ENCODE measurements at regions not wholly inside any gene's neighbourhood (a gene's known extent, or its start where the extent isn't known, plus 50 kb on each side); places are given as distances from the start of the nearest gene placed in this dataset.

DNA sequence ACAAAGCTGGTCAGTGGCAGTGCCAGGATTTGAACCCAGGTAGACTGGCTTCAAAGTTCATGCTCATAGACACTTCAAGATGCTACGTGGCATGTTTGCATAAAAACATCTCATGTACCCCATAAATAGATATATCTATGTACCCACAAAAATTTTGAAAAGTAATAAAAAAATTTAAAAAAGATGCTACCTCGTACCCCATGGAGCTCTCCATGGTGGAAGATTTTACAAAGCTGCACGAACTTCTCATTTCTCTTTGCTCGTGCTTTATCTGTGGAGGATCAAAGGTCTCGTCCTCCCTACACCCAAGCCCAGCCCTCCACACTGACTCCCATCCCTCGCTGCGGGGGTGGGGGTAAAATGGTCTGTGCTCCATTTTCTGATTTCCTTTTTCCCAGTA is 135.5 kb downstream of the HAPSTR1 start:
- H3K36me3 ChIP-seq (ENCODE audit: control insufficient read depth in 2 of 2, extremely low read depth in 1 of 2, insufficient read depth in 2 of 2, low read length in 2 of 2), result no peaks in the 10 kb centered on the region
- TF ChIP-seq POLR2AphosphoS5 (IDR thresholded peaks at IDR 0.05; ENCODE audit: insufficient read depth, low read depth, low read length), result no peak
- no peak for TF ChIP-seq GATA2 (IDR thresholded peaks at IDR 0.05; ENCODE audit: insufficient read depth, insufficient read length, low read depth, low read length)
- TF ChIP-seq, protein P1, sequence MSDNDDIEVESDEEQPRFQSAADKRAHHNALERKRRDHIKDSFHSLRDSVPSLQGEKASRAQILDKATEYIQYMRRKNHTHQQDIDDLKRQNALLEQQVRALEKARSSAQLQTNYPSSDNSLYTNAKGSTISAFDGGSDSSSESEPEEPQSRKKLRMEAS (IDR thresholded peaks at IDR 0.05; ENCODE audit: insufficient read depth, insufficient read length), result no peak
- FAIRE-seq (no peak), DNase-seq (ENCODE audit: low read depth, low spot score) (no peak)
- dilution Hi-C loops (cut with MboI; ENCODE audit: extremely low pct_ligation_motif_present, low sequenced_read_pairs), result no loop called here
- H3K9ac ChIP-seq (replicated peaks; ENCODE audit: extremely low read depth, insufficient read depth, low read length), result no peak overlapping the region
- no peak overlapping the region for H2AFZ ChIP-seq (ENCODE audit: low read depth, low read length)
- intact Hi-C loops (cut with micrococcal nuclease), result no loop called here
- no peaks in the 10 kb centered on the region for H3K27me3 ChIP-seq (ENCODE audit: control insufficient read depth in 2 of 2, insufficient read depth in 2 of 2, low read length in 2 of 2)
- H3K79me2 ChIP-seq (ENCODE audit: control insufficient read depth, insufficient read depth, low read length), result no peaks in the 10 kb centered on the region
- POLR2A ChIA-PET, result no interaction called here
- H3K27ac ChIP-seq (ENCODE audit: insufficient read depth, low read depth, low read length), result no peak overlapping the region
- no peaks in the 10 kb centered on the region for H3K4me1 ChIP-seq (ENCODE audit: control insufficient read depth, extremely low read depth, insufficient read depth, low read length)
- no TSS peak for BruUV-seq (replicated peaks)
- H4K20me1 ChIP-seq (replicated peaks; ENCODE audit: control insufficient read depth, extremely low read depth, insufficient read depth, low read length), result no peaks in the 10 kb centered on the region
- CTCF ChIA-PET, result no interaction called here
- H3K9me3 ChIP-seq (replicated peaks; ENCODE audit: control insufficient read depth, insufficient read depth, low read length), result no peaks in the 10 kb centered on the region
- H3K4me3 ChIP-seq (replicated peaks in 1 of 3; ENCODE audit: insufficient read depth in 1 of 3, low read depth in 1 of 3, low read length in 3 of 3), result no peak overlapping the region
- H3K4me2 ChIP-seq (ENCODE audit: insufficient read depth, low read length), result no peak overlapping the region
- no peaks in the 10 kb centered on the region for H3K9me1 ChIP-seq (replicated peaks; ENCODE audit: control insufficient read depth, extremely low read depth, insufficient read depth, low read length)

DNA sequence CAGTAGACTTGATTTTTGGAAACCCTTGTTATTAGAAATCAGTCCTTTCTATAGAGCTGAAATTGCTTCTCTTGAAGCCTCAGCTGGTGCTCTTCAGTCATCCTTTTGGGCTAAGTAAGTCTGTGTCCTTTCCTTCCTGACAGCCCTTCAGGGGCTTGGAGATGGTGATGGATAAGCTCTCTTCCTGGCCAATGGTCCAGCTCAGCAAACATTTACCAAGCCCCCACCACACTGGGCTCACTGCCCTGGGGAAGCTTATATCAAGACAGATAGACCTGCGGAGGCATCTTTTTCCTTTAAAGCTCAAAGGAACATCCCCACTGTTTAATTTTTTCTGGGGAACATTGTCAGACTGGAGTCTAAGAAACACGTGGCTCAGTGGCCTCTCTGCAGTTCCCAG is 139.6 kb downstream of the HAPSTR1 start:
- Histone ChIP-seq H3K4me3 (replicated peaks in 1 of 3; ENCODE audit: insufficient read depth in 1 of 3, low read depth in 1 of 3, low read length in 3 of 3) (no peak overlapping the region), H3K9ac (replicated peaks; ENCODE audit: extremely low read depth, insufficient read depth, low read length) (no peak overlapping the region), H3K9me3 (replicated peaks; ENCODE audit: control insufficient read depth, insufficient read depth, low read length) (no peaks in the 10 kb centered on the region), H4K20me1 (replicated peaks; ENCODE audit: control insufficient read depth, extremely low read depth, insufficient read depth, low read length) (no peaks in the 10 kb centered on the region), H3K36me3 (ENCODE audit: control insufficient read depth in 2 of 2, extremely low read depth in 1 of 2, insufficient read depth in 2 of 2, low read length in 2 of 2) (no peaks in the 10 kb centered on the region), H3K27ac (ENCODE audit: insufficient read depth, low read depth, low read length) (no peak overlapping the region), H3K27me3 (ENCODE audit: control insufficient read depth in 2 of 2, insufficient read depth in 2 of 2, low read length in 2 of 2) (no peaks in the 10 kb centered on the region), H3K9me1 (replicated peaks; ENCODE audit: control insufficient read depth, extremely low read depth, insufficient read depth, low read length) (no peaks in the 10 kb centered on the region), H3K4me2 (ENCODE audit: insufficient read depth, low read length) (no peak overlapping the region), H2AFZ (ENCODE audit: low read depth, low read length) (no peak overlapping the region), H3K4me1 (ENCODE audit: control insufficient read depth, extremely low read depth, insufficient read depth, low read length) (no peaks in the 10 kb centered on the region), H3K79me2 (ENCODE audit: control insufficient read depth, insufficient read depth, low read length) (no peaks in the 10 kb centered on the region)
- FAIRE-seq (no peak), DNase-seq (ENCODE audit: low read depth, low spot score) (no peak)
- no TSS peak for BruUV-seq (replicated peaks)
- intact Hi-C loops (cut with micrococcal nuclease), result no loop called here
- dilution Hi-C loops (cut with MboI; ENCODE audit: extremely low pct_ligation_motif_present, low sequenced_read_pairs), result no loop called here
- ChIA-PET POLR2A (no interaction called here), CTCF (no interaction called here)
- TF ChIP-seq POLR2A (IDR thresholded peaks at IDR 0.05; ENCODE audit: low read depth, low read length) (no peak), FOS (IDR thresholded peaks at IDR 0.05; ENCODE audit: borderline replicate concordance, insufficient read depth, low read length) (no peak), JUN (IDR thresholded peaks at IDR 0.05; ENCODE audit: borderline replicate concordance, insufficient read depth, insufficient read length, low read depth) (no peak), EZH2 (IDR thresholded peaks at IDR 0.05; ENCODE audit: borderline replicate concordance, low read depth, low read length, severe bottlenecking) (no peak), MYC (IDR thresholded peaks at IDR 0.05; ENCODE audit: low read depth, low read length) (no peak), GATA2 (IDR thresholded peaks at IDR 0.05; ENCODE audit: insufficient read depth, insufficient read length, low read depth, low read length) (no peak), POLR2AphosphoS5 (IDR thresholded peaks at IDR 0.05; ENCODE audit: insufficient read depth, low read depth, low read length) (no peak)
- TF ChIP-seq, protein P1 (IDR thresholded peaks at IDR 0.05; ENCODE audit: insufficient read depth, insufficient read length), result no peak
- TF ChIP-seq, protein P2, sequence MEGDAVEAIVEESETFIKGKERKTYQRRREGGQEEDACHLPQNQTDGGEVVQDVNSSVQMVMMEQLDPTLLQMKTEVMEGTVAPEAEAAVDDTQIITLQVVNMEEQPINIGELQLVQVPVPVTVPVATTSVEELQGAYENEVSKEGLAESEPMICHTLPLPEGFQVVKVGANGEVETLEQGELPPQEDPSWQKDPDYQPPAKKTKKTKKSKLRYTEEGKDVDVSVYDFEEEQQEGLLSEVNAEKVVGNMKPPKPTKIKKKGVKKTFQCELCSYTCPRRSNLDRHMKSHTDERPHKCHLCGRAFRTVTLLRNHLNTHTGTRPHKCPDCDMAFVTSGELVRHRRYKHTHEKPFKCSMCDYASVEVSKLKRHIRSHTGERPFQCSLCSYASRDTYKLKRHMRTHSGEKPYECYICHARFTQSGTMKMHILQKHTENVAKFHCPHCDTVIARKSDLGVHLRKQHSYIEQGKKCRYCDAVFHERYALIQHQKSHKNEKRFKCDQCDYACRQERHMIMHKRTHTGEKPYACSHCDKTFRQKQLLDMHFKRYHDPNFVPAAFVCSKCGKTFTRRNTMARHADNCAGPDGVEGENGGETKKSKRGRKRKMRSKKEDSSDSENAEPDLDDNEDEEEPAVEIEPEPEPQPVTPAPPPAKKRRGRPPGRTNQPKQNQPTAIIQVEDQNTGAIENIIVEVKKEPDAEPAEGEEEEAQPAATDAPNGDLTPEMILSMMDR (IDR thresholded peaks at IDR 0.05; ENCODE audit: extremely low read depth in 1 of 2, insufficient read depth in 1 of 2, low read depth in 1 of 2, low read length in 2 of 2), result no peak
